ENCODE measurements at regions not wholly inside any gene's neighbourhood (a gene's known extent, or its start where the extent isn't known, plus 50 kb on each side); places are given as distances from the start of the nearest gene placed in this dataset.

DNA sequence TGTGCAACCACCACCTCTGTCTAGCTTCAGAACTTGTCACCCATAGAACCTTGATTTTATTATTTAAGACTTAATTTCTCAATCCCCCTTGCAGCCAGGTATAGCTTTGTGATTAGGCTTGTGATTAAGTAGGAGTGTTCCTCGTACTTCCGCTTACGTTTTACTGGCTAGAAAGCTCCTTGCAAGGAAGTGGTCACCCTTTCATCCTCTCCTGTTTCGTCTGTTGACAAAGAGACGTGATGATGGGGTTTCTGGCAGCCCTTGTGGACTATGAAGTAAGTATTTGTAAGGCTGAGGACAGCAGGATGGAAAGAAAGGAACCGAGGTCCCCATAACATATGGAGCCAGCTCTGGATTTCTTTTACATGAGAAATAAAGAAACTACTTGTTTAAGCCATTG is 86.5 kb upstream of the KDM7A start:
- Histone ChIP-seq H3K4me1 (ENCODE audit: insufficient read depth, low read length) (no peaks in the 10 kb centered on the region), H3K27me3 (ENCODE audit: insufficient read depth, low read length) (no peaks in the 10 kb centered on the region), H3K79me2 (ENCODE audit: insufficient read depth, low read length) (no peaks in the 10 kb centered on the region), H3K23ac (ENCODE audit: insufficient read length, low read depth, low read length) (no peak overlapping the region), H3K9ac (ENCODE audit: extremely low read depth, insufficient read length, low read length) (no peak overlapping the region), H3K18ac (ENCODE audit: insufficient read length, low read depth, low read length) (no peak overlapping the region), H3K27ac (ENCODE audit: insufficient read length, low read depth, low read length) (no peak overlapping the region), H2BK5ac (ENCODE audit: insufficient read length, low read length) (no peak overlapping the region), H3K9me3 (ENCODE audit: control insufficient read depth, low read depth, low read length) (no peaks in the 10 kb centered on the region), H2BK15ac (ENCODE audit: low read depth, low read length) (no peak overlapping the region), H3K56ac (ENCODE audit: insufficient read length, low read depth, low read length) (no peak overlapping the region), H3K79me1 (ENCODE audit: insufficient read depth, low read depth, low read length, poor library complexity, severe bottlenecking) (no peaks in the 10 kb centered on the region), H4K8ac (replicated peaks; ENCODE audit: insufficient read length, low read depth, low read length) (no peak overlapping the region), H2BK12ac (ENCODE audit: insufficient read length, low read depth, low read length) (no peak overlapping the region), H3T11ph (ENCODE audit: low read length) (no peak overlapping the region), H2AK5ac (ENCODE audit: insufficient read length, low read length) (no peak overlapping the region), H3K4ac (ENCODE audit: low read depth, low read length) (no peak overlapping the region), H2BK20ac (ENCODE audit: low read depth, low read length, poor library complexity, severe bottlenecking) (no peak overlapping the region), H3K14ac (ENCODE audit: insufficient read depth, low read length) (no peak overlapping the region), H4K91ac (ENCODE audit: insufficient read length, low read depth, low read length) (no peak overlapping the region), H3K23me2 (ENCODE audit: insufficient read length, low read depth, low read length, poor library complexity, severe bottlenecking) (no peaks in the 10 kb centered on the region), H4K20me1 (ENCODE audit: control insufficient read depth, insufficient read depth, insufficient read length) (no peaks in the 10 kb centered on the region), H2AFZ (ENCODE audit: low read length) (no peak overlapping the region), H2BK120ac (ENCODE audit: low read depth, low read length, poor library complexity, severe bottlenecking) (no peak overlapping the region), H3K4me2 (ENCODE audit: insufficient read depth, insufficient read length, low read length) (no peak overlapping the region), H4K5ac (ENCODE audit: insufficient read length, low read depth, low read length) (no peak overlapping the region)
- WGBS (ENCODE audit: extremely low coverage, insufficient read length, low lambda C conversion rate) = no CpG with 5 or more reads among the region's 6 CpGs
- Mint-ChIP-seq H3K9me3 (no peaks in the 10 kb centered on the region), H3K4me3 (no peak overlapping the region), H3K36me3 (ENCODE audit: insufficient read depth in 1 of 3, low read depth in 3 of 3) (no peaks in the 10 kb centered on the region), H3K27me3 (ENCODE audit: low read depth) (no peaks in the 10 kb centered on the region; the same call in 1 of the 2 replicates), H3K4me1 (peaks cover 3 to 13% of the 10 kb centered on the region in 2 experiments; a peak in 3 of 4 replicates), H3K27ac (no peak overlapping the region)
- no peak for TF ChIP-seq CTCF (conservative IDR thresholded peaks at IDR 0.05)
- DNase-seq = no peak

Measured in H9 (cell line).